Retinal pigment epithelial cell (primary cell): ENCODE measurements at regions not wholly inside any gene's neighbourhood (a gene's known extent, or its start where the extent isn't known, plus 50 kb on each side); places are given as distances from the start of the nearest gene placed in this dataset.

ENCODE experiments used
- DNase-seq: peaks from one replicate; pipeline ENCODE4 v3.0.0-alpha.2; 2010; ENCODE audit warnings: low read depth
- H3K4me3 ChIP-seq: 2 replicates; pipeline ENCODE4 v1.5.1; 2011; ENCODE audit warnings: mild to moderate bottlenecking, low read length, control low read depth, moderate library complexity
- TF ChIP-seq, protein P1 (sequence below): conservative IDR thresholded peaks from 2 replicates; pipeline ENCODE4 v1.5.1; 2011; ENCODE audit warnings: low read depth, low read length, control low read depth, inconsistent platforms

DNA sequence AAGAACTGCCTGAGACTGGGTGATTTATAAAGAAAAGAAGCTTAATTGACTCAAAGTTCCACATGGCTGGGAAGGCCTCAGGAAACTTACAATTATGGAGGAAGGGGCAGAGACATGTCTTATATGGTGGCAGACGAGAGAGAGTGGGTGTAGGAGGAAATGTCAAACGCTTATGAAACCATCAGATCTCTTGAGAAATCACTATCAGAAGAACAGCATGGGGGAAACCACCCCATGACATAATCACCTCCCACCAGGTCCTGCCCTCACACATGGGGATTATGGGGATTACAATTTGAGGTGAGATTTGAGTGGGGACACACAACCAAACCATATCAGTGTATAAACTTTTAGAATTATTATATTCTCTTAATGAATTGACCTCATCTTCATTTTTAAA, 335.9 kb upstream of the DPYD start:
- TF ChIP-seq, protein P1, sequence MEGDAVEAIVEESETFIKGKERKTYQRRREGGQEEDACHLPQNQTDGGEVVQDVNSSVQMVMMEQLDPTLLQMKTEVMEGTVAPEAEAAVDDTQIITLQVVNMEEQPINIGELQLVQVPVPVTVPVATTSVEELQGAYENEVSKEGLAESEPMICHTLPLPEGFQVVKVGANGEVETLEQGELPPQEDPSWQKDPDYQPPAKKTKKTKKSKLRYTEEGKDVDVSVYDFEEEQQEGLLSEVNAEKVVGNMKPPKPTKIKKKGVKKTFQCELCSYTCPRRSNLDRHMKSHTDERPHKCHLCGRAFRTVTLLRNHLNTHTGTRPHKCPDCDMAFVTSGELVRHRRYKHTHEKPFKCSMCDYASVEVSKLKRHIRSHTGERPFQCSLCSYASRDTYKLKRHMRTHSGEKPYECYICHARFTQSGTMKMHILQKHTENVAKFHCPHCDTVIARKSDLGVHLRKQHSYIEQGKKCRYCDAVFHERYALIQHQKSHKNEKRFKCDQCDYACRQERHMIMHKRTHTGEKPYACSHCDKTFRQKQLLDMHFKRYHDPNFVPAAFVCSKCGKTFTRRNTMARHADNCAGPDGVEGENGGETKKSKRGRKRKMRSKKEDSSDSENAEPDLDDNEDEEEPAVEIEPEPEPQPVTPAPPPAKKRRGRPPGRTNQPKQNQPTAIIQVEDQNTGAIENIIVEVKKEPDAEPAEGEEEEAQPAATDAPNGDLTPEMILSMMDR: no peak
- H3K4me3 ChIP-seq: no peak overlapping the region
- no peak for DNase-seq

DNA sequence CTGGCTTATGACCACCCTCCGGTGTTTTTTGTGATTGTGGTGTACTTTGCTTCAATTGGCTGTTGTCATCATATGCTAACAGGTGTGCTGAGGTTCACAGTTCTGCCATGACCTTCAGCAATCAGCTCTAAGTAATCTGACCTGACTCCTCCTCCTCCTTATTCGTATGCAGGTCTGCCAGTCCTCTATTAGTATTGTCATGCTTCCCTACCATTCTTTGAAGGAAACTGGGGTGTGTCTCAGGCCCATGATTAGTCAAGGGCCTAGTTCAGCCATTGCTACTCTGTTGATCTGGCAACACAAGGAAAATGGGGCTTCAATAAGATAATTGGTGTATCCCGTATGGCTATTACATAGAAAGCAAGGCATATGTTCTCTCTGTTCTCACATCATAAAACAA, 332.3 kb upstream of the DPYD start:
- no peak overlapping the region for H3K4me3 ChIP-seq
- TF ChIP-seq, protein P1: no peak
- DNase-seq: no peak

DNA sequence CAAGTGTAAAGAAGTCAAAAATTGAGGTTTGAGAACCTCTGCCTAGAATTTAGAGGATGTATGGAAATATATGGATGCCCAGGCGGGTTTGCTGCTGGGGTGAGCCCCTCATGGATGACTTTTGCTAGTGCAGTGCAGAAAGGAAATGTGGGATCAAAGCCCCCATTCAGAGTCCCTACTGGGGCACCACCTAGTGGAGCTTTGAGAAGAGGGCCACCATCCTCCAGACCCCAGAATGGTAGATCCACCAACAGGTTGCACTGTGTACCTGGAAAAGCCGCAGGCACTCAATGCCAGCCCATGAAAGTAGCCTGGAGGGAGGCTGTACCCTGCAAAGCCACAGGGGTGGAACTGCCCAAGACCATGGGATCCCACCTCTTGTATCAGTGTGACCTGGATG, 330.7 kb upstream of the DPYD start:
- TF ChIP-seq, protein P1: no peak
- no peak for DNase-seq
- no peak overlapping the region for H3K4me3 ChIP-seq

DNA sequence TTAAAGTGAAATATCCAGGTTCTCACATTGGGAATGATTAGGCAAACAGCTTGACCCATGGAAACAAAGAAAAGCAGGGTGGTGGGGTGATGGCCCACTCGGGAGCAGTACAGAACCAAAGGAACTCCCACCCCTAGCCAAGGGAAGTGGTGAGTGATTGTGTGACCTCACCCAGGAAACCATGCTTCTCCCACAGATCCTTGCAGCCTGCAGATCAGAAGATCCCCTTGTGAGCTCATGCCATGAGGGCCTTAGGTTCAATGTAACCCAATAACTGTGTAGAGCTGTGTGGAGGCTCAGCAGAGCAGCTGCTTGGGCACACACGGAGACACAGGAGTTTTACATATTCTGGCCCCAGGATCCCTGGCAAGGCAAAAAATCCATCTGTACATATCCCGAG, 311.8 kb upstream of the DPYD start:
- no peak overlapping the region for H3K4me3 ChIP-seq
- TF ChIP-seq, protein P1: no peak
- DNase-seq: no peak

DNA sequence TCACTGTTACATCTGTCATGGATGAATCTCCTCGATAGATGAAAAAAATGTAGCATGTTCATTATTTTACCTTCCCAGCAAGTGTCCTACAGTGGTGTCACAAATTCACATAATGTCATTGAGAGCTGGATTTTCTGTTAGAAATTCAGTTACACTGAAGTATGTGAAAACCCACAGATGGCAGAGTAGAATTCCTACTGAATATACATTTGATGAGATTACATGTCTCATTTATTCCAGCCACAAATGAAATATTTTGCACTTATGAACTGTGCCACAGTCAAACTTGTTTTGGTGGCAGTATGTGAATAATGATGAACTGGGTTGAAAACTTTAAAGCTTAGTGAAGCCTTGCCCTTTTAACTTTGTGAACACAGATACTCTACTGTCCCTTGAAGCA, 301.9 kb upstream of the DPYD start:
- no peak overlapping the region for H3K4me3 ChIP-seq
- TF ChIP-seq, protein P1: no peak
- DNase-seq: no peak

DNA sequence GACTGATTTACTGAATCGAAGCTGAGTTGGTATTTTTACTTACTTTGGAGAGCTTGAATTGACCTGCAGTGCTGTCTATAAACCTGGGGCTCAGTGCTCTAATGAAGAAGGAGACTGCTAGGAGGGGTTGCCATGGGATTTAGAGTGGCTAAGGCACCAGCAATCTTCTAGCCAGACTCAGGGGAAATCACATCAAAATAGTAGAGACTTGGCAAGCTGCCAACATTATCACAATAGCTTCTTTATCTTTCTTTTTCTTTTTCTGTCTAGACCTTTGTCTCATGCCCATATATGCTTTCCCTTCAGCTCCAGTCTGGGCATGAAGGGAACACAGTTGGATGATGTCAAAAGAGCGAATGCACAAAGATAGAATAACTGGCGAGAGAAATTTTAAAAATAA, 301.1 kb upstream of the DPYD start:
- TF ChIP-seq, protein P1: no peak
- peak; percentile 83 for DNase-seq

DNA sequence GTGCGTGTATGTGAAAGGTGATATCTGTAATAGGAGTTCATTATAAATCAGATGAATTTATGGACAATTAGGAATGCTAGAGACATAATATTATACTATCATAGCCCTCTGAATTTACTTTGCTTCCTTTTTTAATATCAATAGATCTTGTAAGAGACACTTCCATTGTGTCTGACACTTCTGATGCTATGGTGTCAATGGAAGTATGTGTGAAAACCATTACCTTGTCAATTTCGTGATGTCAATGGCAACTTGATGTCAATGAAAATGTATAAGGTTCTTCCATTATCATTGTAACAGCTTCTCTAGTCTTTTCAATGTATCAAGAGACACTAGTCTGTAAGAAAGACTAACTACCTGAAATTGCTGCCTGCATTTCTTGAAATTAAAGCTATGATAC, 296.8 kb upstream of the DPYD start:
- TF ChIP-seq, protein P1: no peak
- no peak for DNase-seq
- no peak overlapping the region for H3K4me3 ChIP-seq

More for the DNA sequence above, 301.1 kb upstream of the DPYD start:
- H3K4me3 ChIP-seq: no peak overlapping the region
